GM23338 (cell line): ENCODE measurements at regions not wholly inside any gene's neighbourhood (a gene's known extent, or its start where the extent isn't known, plus 50 kb on each side); places are given as distances from the start of the nearest gene placed in this dataset.

ENCODE experiments used
- CREB1 ChIP-seq: fragments of 250-450 bp; sonication (Bioruptor Pico); IDR thresholded peaks from 2 replicates; pipeline ENCODE4 v1.5.0; 2020; ENCODE audit warnings: low read depth, mild to moderate bottlenecking, moderate library complexity
- CTCF ChIP-seq, 2 experiments: fragments of 200-600 bp in 1 of 2; sonication (generic) in 1 of 2; conservative IDR thresholded peaks; 2 replicates each; pipeline versions ENCODE4 v1.5.1 to v1.6.1; 2016 to 2017; ENCODE audit warnings: antibody characterized with exemption in 2 of 2, low read depth in 2 of 2, mild to moderate bottlenecking in 2 of 2, moderate library complexity in 1 of 2
- ETS1 ChIP-seq: IDR thresholded peaks from 2 replicates; pipeline ENCODE4 v1.6.1; 2016; ENCODE audit warnings: antibody characterized with exemption
- EZH2 ChIP-seq: fragments of 200-600 bp; sonication (generic); IDR thresholded peaks from one replicate; pipeline ENCODE4 v1.8.0; 2017; ENCODE audit warnings: antibody characterized with exemption, mild to moderate bottlenecking, low read depth; ENCODE audit not compliant: unreplicated experiment
- EZH2phosphoT487 ChIP-seq: fragments of 200-600 bp; sonication (generic); IDR thresholded peaks from one replicate; pipeline ENCODE4 v1.8.1; 2018; ENCODE audit warnings: antibody characterized with exemption; ENCODE audit not compliant: unreplicated experiment
- JUNB ChIP-seq: IDR thresholded peaks from one replicate; pipeline ENCODE4 v1.6.1; 2016; ENCODE audit warnings: antibody characterized with exemption; ENCODE audit not compliant: unreplicated experiment
- NANOG ChIP-seq: IDR thresholded peaks from 2 replicates; pipeline ENCODE4 v1.6.1; 2016; ENCODE audit warnings: antibody characterized with exemption, borderline replicate concordance
- POLR2AphosphoS5 ChIP-seq: IDR thresholded peaks from 2 replicates; pipeline ENCODE4 v1.6.1; 2016; ENCODE audit warnings: antibody characterized with exemption, low read depth
- REST ChIP-seq: IDR thresholded peaks from one replicate; pipeline ENCODE4 v1.6.1; 2018; ENCODE audit warnings: antibody characterized with exemption; ENCODE audit not compliant: unreplicated experiment
- STAT1 ChIP-seq: IDR thresholded peaks from one replicate; pipeline ENCODE4 v1.6.1; 2016; ENCODE audit warnings: antibody characterized with exemption; ENCODE audit not compliant: unreplicated experiment
- ZNF114 ChIP-seq: fragments of 250-450 bp; sonication (Bioruptor Pico); IDR thresholded peaks from 2 replicates; pipeline ENCODE4 v1.5.0; 2020; ENCODE audit warnings: mild to moderate bottlenecking, moderate library complexity
- ZNF331 ChIP-seq: fragments of 250-450 bp; sonication (Bioruptor Pico); IDR thresholded peaks from 2 replicates; pipeline ENCODE4 v1.5.0; 2020; ENCODE audit warnings: low read depth, mild to moderate bottlenecking, moderate library complexity

GRCh38 chr10:123491364-123491763 is 174.8 kb upstream of the GPR26 start:
- TF ChIP-seq CTCF (conservative IDR thresholded peaks at IDR 0.05; ENCODE audit: low read depth in 2 of 2) (no peak), POLR2AphosphoS5 (no peak), EZH2 (no peak), EZH2phosphoT487 (no peak), STAT1 (no peak), REST (no peak), CREB1 (no peak), ETS1 (no peak), ZNF114 (no peak), NANOG (no peak), JUNB (no peak), ZNF331 (no peak)
